Muscle of leg (tissue), 3 donors: ENCODE measurements at regions not wholly inside any gene's neighbourhood (a gene's known extent, or its start where the extent isn't known, plus 50 kb on each side); places are given as distances from the start of the nearest gene placed in this dataset.

Source experiments
- DNase-seq: peaks from one replicate; pipeline ENCODE4 v3.0.0; 2013
- H3K27ac ChIP-seq: one replicate; pipeline ENCODE4 v1.5.1; 2013; ENCODE audit warnings: mild to moderate bottlenecking, low read length, control low read depth
- H3K27me3 ChIP-seq: one replicate; pipeline ENCODE4 v1.6.1; 2013; ENCODE audit warnings: low read length; ENCODE audit not compliant: control insufficient read depth, insufficient read depth
- H3K36me3 ChIP-seq: one replicate; pipeline ENCODE4 v1.6.1; 2013; ENCODE audit warnings: low read length; ENCODE audit not compliant: control insufficient read depth, insufficient read depth
- H3K4me1 ChIP-seq: one replicate; pipeline ENCODE4 v1.6.1; 2013; ENCODE audit warnings: low read length; ENCODE audit not compliant: control insufficient read depth, insufficient read depth
- H3K4me3 ChIP-seq: one replicate; pipeline ENCODE4 v1.5.1; 2013; ENCODE audit warnings: low read length, control low read depth
- H3K9me3 ChIP-seq: replicated peaks from 2 replicates; pipeline ENCODE4 v1.6.1; 2013; ENCODE audit warnings: low read depth, low read length; ENCODE audit not compliant: control insufficient read depth
- WGBS: methylation state at CpG from one replicate; pipeline ENCODE4 v1.1.5; 2013; ENCODE audit warnings: missing lambda C conversion rate; ENCODE audit not compliant: insufficient coverage; 5-methylcytosine and 5-hydroxymethylcytosine counted together

- no peak for DNase-seq
- no peak overlapping the region for H3K27ac ChIP-seq
- H3K9me3 ChIP-seq: no peaks in the 10 kb centered on the region
- no peak overlapping the region for H3K4me3 ChIP-seq
- H3K36me3 ChIP-seq: no peaks in the 10 kb centered on the region
- no CpG with 5 or more reads among the region's 2 CpGs for WGBS
- no peaks in the 10 kb centered on the region for H3K4me1 ChIP-seq
- no peaks in the 10 kb centered on the region for H3K27me3 ChIP-seq
Measured at GRCh38 chr1:214174508-214175199, 106.3 kb upstream of the SMYD2 start.

GRCh38 chr1:214178102-214178501, 102.9 kb upstream of the SMYD2 start:
- H3K36me3 ChIP-seq: no peaks in the 10 kb centered on the region
- no peaks in the 10 kb centered on the region for H3K4me1 ChIP-seq
- H3K9me3 ChIP-seq: no peaks in the 10 kb centered on the region
- DNase-seq: no peak
- H3K4me3 ChIP-seq: no peak overlapping the region
- no peaks in the 10 kb centered on the region for H3K27me3 ChIP-seq
- no peak overlapping the region for H3K27ac ChIP-seq
- no CpG with 5 or more reads among the region's 2 CpGs for WGBS

GRCh38 chr1:214184992-214185391, 96.0 kb upstream of the SMYD2 start:
- no peaks in the 10 kb centered on the region for H3K9me3 ChIP-seq
- peaks cover 6% of the 10 kb centered on the region for H3K4me1 ChIP-seq
- H3K36me3 ChIP-seq: no peaks in the 10 kb centered on the region
- peaks cover 36% of the 10 kb centered on the region for H3K27me3 ChIP-seq
- H3K4me3 ChIP-seq: no peak overlapping the region
- no peak overlapping the region for H3K27ac ChIP-seq
- DNase-seq: no peak
- WGBS: no CpG with 5 or more reads among the region's 2 CpGs

GRCh38 chr1:214186103-214186824, 94.7 kb upstream of the SMYD2 start:
- Histone ChIP-seq H3K36me3 (no peaks in the 10 kb centered on the region), H3K4me3 (no peak overlapping the region), H3K4me1 (peaks cover 6% of the 10 kb centered on the region), H3K9me3 (no peaks in the 10 kb centered on the region), H3K27ac (no peak overlapping the region), H3K27me3 (peaks cover 39% of the 10 kb centered on the region)
- DNase-seq: no peak
- no CpG with 5 or more reads among the region's 4 CpGs for WGBS

- Histone ChIP-seq H3K27me3 (peaks cover 40% of the 10 kb centered on the region), H3K27ac (no peak overlapping the region), H3K36me3 (no peaks in the 10 kb centered on the region), H3K4me1 (peaks cover 6% of the 10 kb centered on the region), H3K4me3 (peak overlapping the region; percentile 32), H3K9me3 (no peaks in the 10 kb centered on the region)
- peak; percentile 11 for DNase-seq
- WGBS: 2% methylated on average over 36 of the region's 51 CpGs
Measured at GRCh38 chr1:214187121-214187900, 93.6 kb upstream of the SMYD2 start.

- H3K9me3 ChIP-seq: no peaks in the 10 kb centered on the region
- peaks cover 6% of the 10 kb centered on the region for H3K4me1 ChIP-seq
- H3K27me3 ChIP-seq: peaks cover 40% of the 10 kb centered on the region
- H3K4me3 ChIP-seq: no peak overlapping the region
- H3K27ac ChIP-seq: no peak overlapping the region
- no peaks in the 10 kb centered on the region for H3K36me3 ChIP-seq
- 25% methylated on average over 6 of the region's 7 CpGs for WGBS
- DNase-seq: no peak
Measured at GRCh38 chr1:214187933-214188332, 93.0 kb upstream of the SMYD2 start.

GRCh38 chr1:214188835-214189234, 92.1 kb upstream of the SMYD2 start:
- WGBS: 89% methylated on average over 2 of the region's 2 CpGs
- Histone ChIP-seq H3K4me1 (peaks cover 6% of the 10 kb centered on the region), H3K27me3 (peaks cover 40% of the 10 kb centered on the region), H3K36me3 (no peaks in the 10 kb centered on the region), H3K4me3 (no peak overlapping the region), H3K27ac (no peak overlapping the region), H3K9me3 (no peaks in the 10 kb centered on the region)
- DNase-seq: no peak

GRCh38 chr1:214192825-214193643, 87.9 kb upstream of the SMYD2 start:
- 37% methylated on average over 10 of the region's 13 CpGs for WGBS
- Histone ChIP-seq H3K36me3 (no peaks in the 10 kb centered on the region), H3K4me1 (no peaks in the 10 kb centered on the region), H3K27ac (no peak overlapping the region), H3K9me3 (no peaks in the 10 kb centered on the region), H3K4me3 (no peak overlapping the region), H3K27me3 (peaks cover 16% of the 10 kb centered on the region)
- DNase-seq: peak; percentile 18

GRCh38 chr1:214193691-214194090, 87.3 kb upstream of the SMYD2 start:
- Histone ChIP-seq H3K27me3 (peaks cover 9% of the 10 kb centered on the region), H3K9me3 (no peaks in the 10 kb centered on the region)
- WGBS: 0% methylated on average over 1 of the region's 6 CpGs

More at GRCh38 chr1:214193691-214194090, 87.3 kb upstream of the SMYD2 start:
- no peak for DNase-seq
- Histone ChIP-seq H3K4me3 (no peak overlapping the region), H3K36me3 (no peaks in the 10 kb centered on the region), H3K27ac (no peak overlapping the region), H3K4me1 (no peaks in the 10 kb centered on the region)
